ENCODE measurements at regions not wholly inside any gene's neighbourhood (a gene's known extent, or its start where the extent isn't known, plus 50 kb on each side); places are given as distances from the start of the nearest gene placed in this dataset.

- TF ChIP-seq, protein P1, sequence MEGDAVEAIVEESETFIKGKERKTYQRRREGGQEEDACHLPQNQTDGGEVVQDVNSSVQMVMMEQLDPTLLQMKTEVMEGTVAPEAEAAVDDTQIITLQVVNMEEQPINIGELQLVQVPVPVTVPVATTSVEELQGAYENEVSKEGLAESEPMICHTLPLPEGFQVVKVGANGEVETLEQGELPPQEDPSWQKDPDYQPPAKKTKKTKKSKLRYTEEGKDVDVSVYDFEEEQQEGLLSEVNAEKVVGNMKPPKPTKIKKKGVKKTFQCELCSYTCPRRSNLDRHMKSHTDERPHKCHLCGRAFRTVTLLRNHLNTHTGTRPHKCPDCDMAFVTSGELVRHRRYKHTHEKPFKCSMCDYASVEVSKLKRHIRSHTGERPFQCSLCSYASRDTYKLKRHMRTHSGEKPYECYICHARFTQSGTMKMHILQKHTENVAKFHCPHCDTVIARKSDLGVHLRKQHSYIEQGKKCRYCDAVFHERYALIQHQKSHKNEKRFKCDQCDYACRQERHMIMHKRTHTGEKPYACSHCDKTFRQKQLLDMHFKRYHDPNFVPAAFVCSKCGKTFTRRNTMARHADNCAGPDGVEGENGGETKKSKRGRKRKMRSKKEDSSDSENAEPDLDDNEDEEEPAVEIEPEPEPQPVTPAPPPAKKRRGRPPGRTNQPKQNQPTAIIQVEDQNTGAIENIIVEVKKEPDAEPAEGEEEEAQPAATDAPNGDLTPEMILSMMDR (IDR thresholded peaks at IDR 0.05 in 8 of 11, conservative IDR thresholded peaks at IDR 0.05 in 3 of 11): no peak
- no peak for TF ChIP-seq POLR2AphosphoS5 (IDR thresholded peaks at IDR 0.05)
These were observed 162.1 kb upstream of the SALL1 start for GRCh38 chr16:51313198-51313597.
